ENCODE measurements at regions not wholly inside any gene's neighbourhood (a gene's known extent, or its start where the extent isn't known, plus 50 kb on each side); places are given as distances from the start of the nearest gene placed in this dataset.

DNA sequence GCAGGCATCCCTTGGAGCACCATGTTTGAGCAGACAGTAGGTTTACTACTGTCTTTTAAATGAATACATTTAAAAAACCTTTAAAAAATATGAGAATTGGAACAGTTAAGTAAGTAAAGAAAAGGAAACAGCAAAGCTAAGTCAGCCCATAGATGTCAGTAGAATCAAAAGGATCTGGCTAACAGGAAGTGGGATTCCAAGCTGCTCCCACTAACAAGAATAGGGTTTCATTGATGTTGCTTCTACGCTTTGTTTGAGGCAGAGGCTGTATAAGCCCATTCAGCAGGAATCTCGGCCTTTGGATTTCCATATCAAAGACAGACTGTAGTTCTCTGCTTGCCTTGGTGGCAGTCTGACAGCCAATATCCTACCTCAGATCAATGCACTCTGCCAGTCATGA lies 122.9 kb upstream of the ELAC2 start:
- no peak for DNase-seq
- H3K27me3 ChIP-seq, result peaks cover 0 to 2% (median 0%) of the 10 kb centered on the region in 4 donors
- TF ChIP-seq POLR2A (IDR thresholded peaks at IDR 0.05), result no peak
- no peaks in the 10 kb centered on the region for H3K36me3 ChIP-seq
- H3K27ac ChIP-seq, result no peak overlapping the region
- no peaks in the 10 kb centered on the region for H3K9me3 ChIP-seq
- intact Hi-C loops (cut with DNase I), result no loop called here
- H3K4me1 ChIP-seq, result no peaks in the 10 kb centered on the region
- H3K4me3 ChIP-seq, result no peak overlapping the region
- 22 to 24% methylated on average over 2 of the region's 2 CpGs for WGBS, 2 donors

DNA sequence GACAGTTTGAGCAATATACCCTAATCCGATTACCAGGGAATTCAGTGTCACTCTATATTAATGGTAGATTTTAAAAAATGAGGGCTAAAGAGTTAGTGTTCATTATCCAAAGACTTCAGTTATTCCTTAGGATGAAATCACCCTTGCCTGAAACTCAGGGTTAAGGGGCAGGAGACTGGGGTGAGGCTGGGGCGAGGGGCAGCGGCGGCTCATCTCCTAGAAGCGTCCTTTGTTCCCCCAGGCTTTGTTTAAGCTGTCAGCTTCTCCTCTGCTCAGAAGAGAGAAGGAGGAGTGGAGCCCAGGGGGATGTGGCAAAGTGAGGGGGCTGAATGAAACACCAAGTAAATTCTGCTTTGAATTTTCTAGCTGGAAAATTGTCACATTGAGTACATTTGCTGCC lies 117.7 kb upstream of the ELAC2 start:
- peaks cover 0 to 5% (median 0%) of the 10 kb centered on the region in 4 donors for H3K27me3 ChIP-seq
- no peak overlapping the region for H3K4me3 ChIP-seq
- no peaks in the 10 kb centered on the region for H3K36me3 ChIP-seq
- intact Hi-C loops (cut with DNase I), result no loop called here
- no peaks in the 10 kb centered on the region for H3K4me1 ChIP-seq
- TF ChIP-seq POLR2A (IDR thresholded peaks at IDR 0.05), result no peak
- TF ChIP-seq, protein P1, sequence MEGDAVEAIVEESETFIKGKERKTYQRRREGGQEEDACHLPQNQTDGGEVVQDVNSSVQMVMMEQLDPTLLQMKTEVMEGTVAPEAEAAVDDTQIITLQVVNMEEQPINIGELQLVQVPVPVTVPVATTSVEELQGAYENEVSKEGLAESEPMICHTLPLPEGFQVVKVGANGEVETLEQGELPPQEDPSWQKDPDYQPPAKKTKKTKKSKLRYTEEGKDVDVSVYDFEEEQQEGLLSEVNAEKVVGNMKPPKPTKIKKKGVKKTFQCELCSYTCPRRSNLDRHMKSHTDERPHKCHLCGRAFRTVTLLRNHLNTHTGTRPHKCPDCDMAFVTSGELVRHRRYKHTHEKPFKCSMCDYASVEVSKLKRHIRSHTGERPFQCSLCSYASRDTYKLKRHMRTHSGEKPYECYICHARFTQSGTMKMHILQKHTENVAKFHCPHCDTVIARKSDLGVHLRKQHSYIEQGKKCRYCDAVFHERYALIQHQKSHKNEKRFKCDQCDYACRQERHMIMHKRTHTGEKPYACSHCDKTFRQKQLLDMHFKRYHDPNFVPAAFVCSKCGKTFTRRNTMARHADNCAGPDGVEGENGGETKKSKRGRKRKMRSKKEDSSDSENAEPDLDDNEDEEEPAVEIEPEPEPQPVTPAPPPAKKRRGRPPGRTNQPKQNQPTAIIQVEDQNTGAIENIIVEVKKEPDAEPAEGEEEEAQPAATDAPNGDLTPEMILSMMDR (IDR thresholded peaks at IDR 0.05), result no peak
- no peaks in the 10 kb centered on the region for H3K9me3 ChIP-seq
- DNase-seq, result no peak
- 26 to 32% methylated on average over 5 of the region's 5 CpGs for WGBS, 2 donors
- H3K27ac ChIP-seq, result no peak overlapping the region

DNA sequence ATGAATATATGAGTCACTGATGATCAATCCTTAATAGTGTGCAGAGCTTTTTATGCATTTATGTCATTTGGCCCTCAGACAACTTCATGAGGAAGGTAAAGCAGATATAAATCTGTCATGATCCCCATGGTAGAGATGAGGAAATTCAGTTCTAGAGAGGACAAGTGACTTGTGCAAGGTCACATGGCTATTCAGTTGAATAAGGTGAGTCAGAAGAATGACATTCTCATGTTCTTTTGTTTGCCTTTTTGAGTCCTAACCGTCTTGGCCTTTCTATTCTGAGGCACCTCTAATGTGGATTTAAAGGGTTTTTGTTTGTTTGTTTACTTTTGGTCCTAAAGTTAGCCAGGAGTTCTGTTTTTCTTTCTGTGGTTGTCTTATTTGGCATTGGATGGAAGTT lies 116.2 kb upstream of the ELAC2 start:
- no peak for TF ChIP-seq POLR2A (IDR thresholded peaks at IDR 0.05)
- TF ChIP-seq, protein P1 (IDR thresholded peaks at IDR 0.05), result no peak
- Histone ChIP-seq H3K4me1 (no peaks in the 10 kb centered on the region), H3K9me3 (no peaks in the 10 kb centered on the region), H3K4me3 (no peak overlapping the region), H3K27me3 (peaks cover 0 to 5% (median 0%) of the 10 kb centered on the region in 4 donors), H3K36me3 (no peaks in the 10 kb centered on the region), H3K27ac (no peak overlapping the region)
- 0 to 16% methylated on average over 1 of the region's 1 CpG for WGBS, 2 donors
- intact Hi-C loops (cut with DNase I), result no loop called here
- no peak for DNase-seq

DNA sequence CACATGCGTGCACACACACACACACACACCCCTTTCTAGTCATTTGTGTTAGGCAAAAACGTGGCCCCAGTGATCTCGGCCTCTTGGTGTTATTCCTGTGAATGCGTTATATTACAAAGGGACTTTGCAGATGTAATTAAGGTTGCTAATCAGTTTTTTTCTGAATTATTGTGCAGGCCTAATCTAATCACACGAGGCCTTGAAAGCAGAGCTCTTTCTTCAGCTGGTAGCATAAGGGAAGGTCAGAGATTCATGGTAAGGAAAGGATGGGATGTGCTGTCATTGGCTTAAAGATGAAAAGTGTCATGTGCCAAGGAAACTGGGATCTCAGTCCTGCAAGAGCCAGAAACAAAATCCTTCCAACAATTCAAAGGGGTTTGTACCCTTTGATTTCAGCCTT lies 113.4 kb upstream of the ELAC2 start:
- H3K27ac ChIP-seq, result no peak overlapping the region
- H3K4me1 ChIP-seq, result no peaks in the 10 kb centered on the region
- intact Hi-C loops (cut with DNase I), result no loop called here
- no peaks in the 10 kb centered on the region for H3K36me3 ChIP-seq
- TF ChIP-seq, protein P1 (IDR thresholded peaks at IDR 0.05), result no peak
- no peak for TF ChIP-seq POLR2A (IDR thresholded peaks at IDR 0.05)
- DNase-seq, result no peak
- 54 to 56% methylated on average over 5 of the region's 5 CpGs for WGBS, 2 donors
- H3K27me3 ChIP-seq, result peaks cover 0 to 5% (median 0%) of the 10 kb centered on the region in 4 donors
- H3K9me3 ChIP-seq, result no peaks in the 10 kb centered on the region
- no peak overlapping the region for H3K4me3 ChIP-seq

DNA sequence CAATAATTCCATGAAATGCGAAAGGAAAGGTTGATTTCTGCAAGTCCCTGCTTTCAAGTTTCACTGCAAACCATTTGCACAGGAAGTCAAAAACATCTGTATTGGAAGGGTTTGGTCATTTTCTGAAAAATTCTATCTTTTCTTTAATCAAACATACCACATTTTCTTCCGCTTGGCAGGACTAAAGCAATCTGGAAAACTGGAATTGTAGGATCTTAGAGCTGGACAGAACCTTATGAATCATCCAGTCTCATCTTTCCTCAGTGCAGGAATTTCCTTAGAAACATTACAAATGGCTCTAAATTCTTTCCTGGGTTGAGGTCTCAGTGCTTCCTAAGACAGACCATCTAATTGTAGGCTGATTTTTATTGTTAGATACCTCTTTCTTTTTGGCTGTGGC lies 111.5 kb upstream of the ELAC2 start:
- H3K36me3 ChIP-seq, result no peaks in the 10 kb centered on the region
- TF ChIP-seq, protein P1 (IDR thresholded peaks at IDR 0.05), result no peak
- no peak for TF ChIP-seq POLR2A (IDR thresholded peaks at IDR 0.05)
- H3K27ac ChIP-seq, result no peak overlapping the region
- WGBS, 2 donors, result 80 to 83% methylated on average over 2 of the region's 2 CpGs
- H3K27me3 ChIP-seq, result no peaks in the 10 kb centered on the region
- H3K9me3 ChIP-seq, result no peaks in the 10 kb centered on the region
- no peaks in the 10 kb centered on the region for H3K4me1 ChIP-seq
- intact Hi-C loops (cut with DNase I), result no loop called here
- no peak for DNase-seq
- H3K4me3 ChIP-seq, result no peak overlapping the region

DNA sequence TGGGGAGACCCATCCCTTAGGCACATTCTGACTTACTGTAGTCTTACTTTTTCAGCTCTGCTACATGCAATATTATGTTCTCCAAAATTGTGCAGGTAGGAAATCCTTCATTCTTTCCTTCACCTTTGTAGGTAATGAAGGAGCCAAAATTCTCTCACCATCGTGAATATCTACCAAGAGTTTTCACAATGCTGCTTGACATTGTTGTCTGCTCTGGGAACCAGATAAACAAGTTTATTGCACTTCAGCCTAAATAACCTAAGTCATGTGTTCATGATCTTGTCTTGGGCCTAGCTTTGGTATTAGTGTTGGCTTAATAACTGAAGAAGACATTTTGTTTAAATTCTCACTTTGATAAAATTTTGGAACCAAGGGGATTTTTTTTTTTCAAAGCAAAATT lies 110.8 kb upstream of the ELAC2 start:
- H3K4me3 ChIP-seq, result no peak overlapping the region
- H3K27me3 ChIP-seq, result no peaks in the 10 kb centered on the region
- no peaks in the 10 kb centered on the region for H3K4me1 ChIP-seq
- no peak overlapping the region for H3K27ac ChIP-seq
- H3K36me3 ChIP-seq, result no peaks in the 10 kb centered on the region
- intact Hi-C loops (cut with DNase I), result no loop called here
- WGBS, 2 donors, result 47 to 55% methylated on average over 1 of the region's 1 CpG
- DNase-seq, result no peak
- no peaks in the 10 kb centered on the region for H3K9me3 ChIP-seq
- TF ChIP-seq POLR2A (IDR thresholded peaks at IDR 0.05), result no peak
- TF ChIP-seq, protein P1 (IDR thresholded peaks at IDR 0.05), result no peak

All from esophagus squamous epithelium (tissue), 5 donors.